GM12878 (cell line): ENCODE measurements at regions not wholly inside any gene's neighbourhood (a gene's known extent, or its start where the extent isn't known, plus 50 kb on each side); places are given as distances from the start of the nearest gene placed in this dataset.

ENCODE experiments used
- ATAC-seq: fragments of 200-7000 bp; cut with Tn5 transposase; 3 replicates; pipeline ENCODE4 v1.9.1; 2020; ENCODE audit warnings: mild to moderate bottlenecking, moderate library complexity
- BruUV-seq: library from RNA; stranded (reverse); fragments of 400-500 nt; replicated peaks from 2 replicates; lab custom pipeline; 2021; lab: Mats Ljungman, UMichigan
- CTCF ChIA-PET: fragments of 300-600 bp; sonication (Branson Sonifier 250); formaldehyde crosslinking; extraction: SDS; loops from one replicate; lab custom pipeline; 2021; ENCODE audit warnings: inconsistent platforms; lab: Yijun Ruan, JAX
- POLR2A ChIA-PET: fragments of 350-600 bp; formaldehyde crosslinking; extraction: SDS; loops from one replicate; lab custom pipeline; 2021; ENCODE audit warnings: inconsistent platforms; lab: Charles Lee
- RAD21 ChIA-PET: fragments of 300-600 bp; sonication (Branson Sonifier 250); formaldehyde crosslinking; loops from one replicate; lab custom pipeline; 2023; ENCODE audit warnings: antibody characterized with exemption; ENCODE audit not compliant: unreplicated experiment; lab: Charles Lee
- SMC1A ChIA-PET: fragments of 300-600 bp; sonication (Branson Sonifier 250); formaldehyde crosslinking; loops from one replicate; lab custom pipeline; 2023; ENCODE audit not compliant: unreplicated experiment, uncharacterized antibody; lab: Charles Lee
- DNase-seq: peaks from one replicate; pipeline ENCODE4 v3.0.0-alpha.2; 2011; ENCODE audit warnings: low read depth, low spot score
- FAIRE-seq: peaks from 3 replicates; lab custom pipeline; 2011; peaks lifted over from hg19 to GRCh38; lab: Jason Lieb, UNC
- H2AFZ ChIP-seq: 2 replicates; pipeline ENCODE4 v1.6.0; 2011; ENCODE audit warnings: low read depth, low read length, control low read depth; ENCODE audit not compliant: control insufficient read depth
- H3K27ac ChIP-seq: 2 replicates; pipeline ENCODE4 v1.5.1; 2011; ENCODE audit warnings: control low read depth; ENCODE audit not compliant: control insufficient read depth, insufficient read depth
- H3K27me3 ChIP-seq, 2 experiments: replicated peaks in 1 of 2; 2 replicates each; pipeline versions ENCODE4 v1.6.0 to v1.6.1; 2011; ENCODE audit warnings: low read length in 1 of 2; ENCODE audit not compliant: control insufficient read depth in 2 of 2, insufficient read depth in 2 of 2
- H3K36me3 ChIP-seq, 2 experiments: 2 replicates each; pipeline ENCODE4 v1.5.1; 2011; ENCODE audit warnings: low read length in 1 of 2; ENCODE audit not compliant: control insufficient read depth in 2 of 2, insufficient read depth in 2 of 2
- H3K4me1 ChIP-seq: 2 replicates; pipeline ENCODE4 v1.6.1; 2011; ENCODE audit warnings: mild to moderate bottlenecking, low read length, moderate library complexity, mixed read lengths; ENCODE audit not compliant: control insufficient read depth, insufficient read depth
- H3K4me2 ChIP-seq: 2 replicates; pipeline ENCODE4 v1.6.0; 2011; ENCODE audit warnings: control low read depth; ENCODE audit not compliant: control insufficient read depth, insufficient read depth
- H3K4me3 ChIP-seq: fragments of 200-600 bp; sonication (generic); 2 replicates; pipeline ENCODE4 v1.5.1; 2016
- H3K79me2 ChIP-seq: 2 replicates; pipeline ENCODE4 v1.6.0; 2011; ENCODE audit warnings: low read length; ENCODE audit not compliant: control insufficient read depth, insufficient read depth
- H3K9ac ChIP-seq: 2 replicates; pipeline ENCODE4 v1.8.0; 2011; ENCODE audit warnings: low read length, control low read depth, mixed read lengths; ENCODE audit not compliant: control insufficient read depth, insufficient read depth
- H3K9me3 ChIP-seq: replicated peaks from 3 replicates; pipeline ENCODE4 v1.5.1; 2011; ENCODE audit warnings: mild to moderate bottlenecking, low read length; ENCODE audit not compliant: control insufficient read depth, insufficient read depth
- H4K20me1 ChIP-seq: 2 replicates; pipeline ENCODE4 v1.6.0; 2011; ENCODE audit not compliant: control insufficient read depth, insufficient read depth
- E2F8 ChIP-seq: fragments of 450-650 bp; IDR thresholded peaks from 2 replicates; pipeline ENCODE4 v1.6.1; 2018; ENCODE audit warnings: mild to moderate bottlenecking, low read depth, moderate library complexity; ENCODE audit not compliant: partially characterized antibody
- NFIC ChIP-seq: IDR thresholded peaks from 2 replicates; pipeline ENCODE4 v1.6.1; 2012; ENCODE audit warnings: low read depth, mild to moderate bottlenecking, inconsistent platforms, low read length, moderate library complexity
- NFYA ChIP-seq: IDR thresholded peaks from 2 replicates; pipeline ENCODE4 v1.6.1; 2011; ENCODE audit warnings: low read depth, mild to moderate bottlenecking, low read length, improper control_type of control experiment, borderline replicate concordance
- NR2C1 ChIP-seq: fragments of 450-650 bp; IDR thresholded peaks from 2 replicates; pipeline ENCODE4 v1.6.1; 2017; ENCODE audit warnings: antibody characterized with exemption, mild to moderate bottlenecking, moderate library complexity
- NR2C2 ChIP-seq: IDR thresholded peaks from 2 replicates; pipeline ENCODE4 v1.6.1; 2011; ENCODE audit warnings: borderline replicate concordance, low read depth; ENCODE audit not compliant: control insufficient read depth, insufficient read length
- POLR2AphosphoS5 ChIP-seq: IDR thresholded peaks from 2 replicates; pipeline ENCODE4 v1.6.1; 2011; ENCODE audit warnings: mild to moderate bottlenecking, low read length, inconsistent platforms
- PRDM15 ChIP-seq: fragments of 450-650 bp; formaldehyde crosslinking; IDR thresholded peaks from 2 replicates; pipeline ENCODE4 v1.4.0; 2020; ENCODE audit warnings: mild to moderate bottlenecking, moderate library complexity
- RUNX3 ChIP-seq: IDR thresholded peaks from 2 replicates; pipeline ENCODE4 v1.6.1; 2012; ENCODE audit warnings: low read length, inconsistent platforms
- SPI1 ChIP-seq: IDR thresholded peaks from 2 replicates; pipeline ENCODE4 v1.6.1; 2011; ENCODE audit warnings: low read depth, mild to moderate bottlenecking, low read length, moderate library complexity, borderline replicate concordance; ENCODE audit not compliant: insufficient read depth
- ZNF217 ChIP-seq: fragments of 450-650 bp; IDR thresholded peaks from 2 replicates; pipeline ENCODE4 v1.6.1; 2017; ENCODE audit warnings: antibody characterized with exemption, mild to moderate bottlenecking
- WGBS: methylation state at CpG from one replicate; pipeline ENCODE4 v1.1.6; 2016; ENCODE audit warnings: low lambda C conversion rate; ENCODE audit not compliant: insufficient replicate concordance, insufficient coverage; ENCODE audit errors: missing lambda C conversion rate; 5-methylcytosine and 5-hydroxymethylcytosine counted together
- in situ Hi-C: fragments of 300-500 bp; cut with MboI; formaldehyde crosslinking; loops from 9 replicates; pipeline ENCODE4 v1.14.3; 2018; ENCODE audit warnings: mixed read lengths
- intact Hi-C: fragments of 100-400 bp; cut with micrococcal nuclease; formaldehyde crosslinking; loops from one replicate; pipeline ENCODE4 v1.14.2; 2022; ENCODE audit not compliant: unreplicated experiment

- in situ Hi-C loops: no loop called here
- Histone ChIP-seq H2AFZ (no peak overlapping the region), H3K9ac (no peak overlapping the region), H3K4me3 (no peak overlapping the region), H3K27me3 (peaks cover 0 to 2% of the 10 kb centered on the region in 2 experiments; a peak in 1 of 4 replicates), H3K36me3 (no peaks in the 10 kb centered on the region), H3K27ac (no peak overlapping the region), H3K4me2 (no peak overlapping the region), H4K20me1 (no peaks in the 10 kb centered on the region), H3K79me2 (no peaks in the 10 kb centered on the region), H3K9me3 (no peaks in the 10 kb centered on the region), H3K4me1 (no peaks in the 10 kb centered on the region)
- WGBS: 20% methylated on average over 4 of the region's 4 CpGs
- TF ChIP-seq ZNF217 (no peak), NR2C2 (no peak), SPI1 (no peak), E2F8 (no peak), POLR2AphosphoS5 (no peak), PRDM15 (CRISPR knock-in tag) (no peak), RUNX3 (no peak), NR2C1 (no peak), NFIC (no peak), NFYA (no peak)
- no TSS peak for BruUV-seq
- RAD21 ChIA-PET: no interaction called here
- intact Hi-C loops: no loop called here
- FAIRE-seq (no peak), ATAC-seq (no peak), DNase-seq (no peak)
- POLR2A ChIA-PET: no interaction called here
- CTCF ChIA-PET: interaction anchor here (1.0 kb wide), 1 partner anchor 328 kb away, joined by 3 read pairs; no protein-coding TSS in a partner anchor
- SMC1A ChIA-PET: interaction anchor here (1.4 kb wide), 1 partner anchor 55 kb away, joined by 3 read pairs; no protein-coding TSS in a partner anchor
Observed at GRCh38 chr2:167790781-167791450, 456.5 kb downstream of the STK39 start.
